ENCODE measurements at regions not wholly inside any gene's neighbourhood (a gene's known extent, or its start where the extent isn't known, plus 50 kb on each side); places are given as distances from the start of the nearest gene placed in this dataset.

DNA sequence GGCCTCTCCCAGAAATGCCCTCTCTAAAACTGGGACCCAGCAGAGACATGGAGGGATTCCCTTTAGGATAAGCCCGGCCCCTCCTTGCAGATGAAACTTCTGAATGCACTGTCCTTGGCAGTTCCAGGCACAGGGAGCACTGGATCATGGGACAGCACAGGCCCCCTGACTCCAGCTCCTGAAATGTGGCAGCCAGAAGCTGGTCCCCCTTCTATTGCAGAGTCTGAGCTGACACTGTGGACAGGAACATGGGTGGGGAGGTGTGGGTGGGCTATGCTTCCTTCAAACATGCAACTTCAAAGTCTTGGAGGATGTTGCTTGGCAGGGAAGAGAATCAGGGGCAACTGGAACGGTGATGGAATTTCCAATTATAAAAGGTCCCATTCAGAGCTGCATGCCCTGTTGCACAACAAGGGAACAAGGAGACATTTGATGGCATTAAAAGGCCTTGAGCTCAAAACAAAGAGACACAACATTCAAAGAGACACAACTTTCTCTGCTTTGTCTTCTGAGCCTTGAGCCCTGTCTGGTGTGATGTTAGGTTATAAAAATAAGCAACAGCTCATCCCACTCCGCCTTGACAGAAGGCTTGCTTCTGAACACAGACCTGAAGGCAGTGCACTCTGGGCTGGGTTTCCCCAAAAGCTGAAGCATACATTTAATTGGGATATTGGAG lies 239.0 kb downstream of the OSR1 start:
- no peak for DNase-seq (ENCODE audit: low read depth)
- FAIRE-seq: no peak

DNA sequence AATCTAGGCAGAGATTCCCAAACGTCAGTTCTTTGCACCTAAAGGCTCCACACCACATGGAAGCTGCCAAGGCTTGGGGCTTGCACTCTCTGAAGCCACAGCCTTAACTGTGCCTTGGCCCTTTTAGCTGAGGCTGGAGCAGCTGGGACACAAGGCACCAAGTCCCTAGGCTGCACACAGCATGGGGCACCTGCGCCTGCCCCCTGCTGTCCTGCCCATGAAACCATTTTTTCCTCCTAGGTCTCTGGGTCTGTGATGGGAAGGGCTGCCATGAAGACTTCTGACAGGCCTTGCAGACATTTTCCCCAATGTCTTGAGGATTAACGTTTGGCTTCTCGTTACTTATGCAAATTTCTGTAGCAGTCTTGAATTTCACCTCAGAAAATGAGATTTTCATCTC lies 241.5 kb downstream of the OSR1 start:
- TF ChIP-seq, protein P1, sequence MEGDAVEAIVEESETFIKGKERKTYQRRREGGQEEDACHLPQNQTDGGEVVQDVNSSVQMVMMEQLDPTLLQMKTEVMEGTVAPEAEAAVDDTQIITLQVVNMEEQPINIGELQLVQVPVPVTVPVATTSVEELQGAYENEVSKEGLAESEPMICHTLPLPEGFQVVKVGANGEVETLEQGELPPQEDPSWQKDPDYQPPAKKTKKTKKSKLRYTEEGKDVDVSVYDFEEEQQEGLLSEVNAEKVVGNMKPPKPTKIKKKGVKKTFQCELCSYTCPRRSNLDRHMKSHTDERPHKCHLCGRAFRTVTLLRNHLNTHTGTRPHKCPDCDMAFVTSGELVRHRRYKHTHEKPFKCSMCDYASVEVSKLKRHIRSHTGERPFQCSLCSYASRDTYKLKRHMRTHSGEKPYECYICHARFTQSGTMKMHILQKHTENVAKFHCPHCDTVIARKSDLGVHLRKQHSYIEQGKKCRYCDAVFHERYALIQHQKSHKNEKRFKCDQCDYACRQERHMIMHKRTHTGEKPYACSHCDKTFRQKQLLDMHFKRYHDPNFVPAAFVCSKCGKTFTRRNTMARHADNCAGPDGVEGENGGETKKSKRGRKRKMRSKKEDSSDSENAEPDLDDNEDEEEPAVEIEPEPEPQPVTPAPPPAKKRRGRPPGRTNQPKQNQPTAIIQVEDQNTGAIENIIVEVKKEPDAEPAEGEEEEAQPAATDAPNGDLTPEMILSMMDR (IDR thresholded peaks at IDR 0.05; ENCODE audit: insufficient read depth, low read length, severe bottlenecking): no peak
- FAIRE-seq (no peak), DNase-seq (ENCODE audit: low read depth) (no peak)
- H3K4me3 ChIP-seq (ENCODE audit: low read depth, low read length): no peak overlapping the region
- H3K27me3 ChIP-seq (ENCODE audit: control insufficient read depth, insufficient read depth, low read length): no peaks in the 10 kb centered on the region
- H3K36me3 ChIP-seq (ENCODE audit: control insufficient read depth, insufficient read depth, low read length): no peaks in the 10 kb centered on the region

More for the DNA sequence above, 239.0 kb downstream of the OSR1 start:
- H3K4me3 ChIP-seq (ENCODE audit: low read depth, low read length): no peak overlapping the region
- no peaks in the 10 kb centered on the region for H3K36me3 ChIP-seq (ENCODE audit: control insufficient read depth, insufficient read depth, low read length)
- TF ChIP-seq, protein P1 (IDR thresholded peaks at IDR 0.05; ENCODE audit: insufficient read depth, low read length, severe bottlenecking): no peak
- no peaks in the 10 kb centered on the region for H3K27me3 ChIP-seq (ENCODE audit: control insufficient read depth, insufficient read depth, low read length)

DNA sequence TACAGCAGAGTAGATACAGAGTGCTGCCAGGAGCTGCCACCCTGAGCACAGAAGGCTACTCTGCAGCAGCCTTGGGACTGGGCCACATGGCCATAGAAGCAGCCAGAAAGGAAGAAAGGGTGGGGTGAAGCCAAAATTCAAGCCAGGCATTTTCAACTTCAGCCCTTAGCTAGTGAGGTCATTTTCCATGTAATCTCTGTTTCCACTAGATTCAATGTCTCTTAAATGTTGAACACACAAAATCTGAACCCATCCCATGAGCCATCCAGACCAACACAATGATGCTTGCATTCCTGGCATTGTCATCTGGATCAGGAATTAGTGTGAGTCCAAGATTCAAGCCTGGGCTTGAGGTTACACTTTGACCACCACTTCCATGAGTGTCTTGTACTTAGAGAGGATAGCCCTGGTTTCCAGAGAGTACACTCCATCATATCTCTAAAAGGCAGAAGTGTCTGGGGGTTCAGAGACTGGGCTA lies 243.6 kb downstream of the OSR1 start:
- H3K4me3 ChIP-seq (ENCODE audit: low read depth, low read length): no peak overlapping the region
- DNase-seq (ENCODE audit: low read depth) (peak; percentile 49), FAIRE-seq (peak; percentile 68)
- no peaks in the 10 kb centered on the region for H3K27me3 ChIP-seq (ENCODE audit: control insufficient read depth, insufficient read depth, low read length)
- TF ChIP-seq, protein P1 (IDR thresholded peaks at IDR 0.05; ENCODE audit: insufficient read depth, low read length, severe bottlenecking): no peak
- H3K36me3 ChIP-seq (ENCODE audit: control insufficient read depth, insufficient read depth, low read length): no peaks in the 10 kb centered on the region

DNA sequence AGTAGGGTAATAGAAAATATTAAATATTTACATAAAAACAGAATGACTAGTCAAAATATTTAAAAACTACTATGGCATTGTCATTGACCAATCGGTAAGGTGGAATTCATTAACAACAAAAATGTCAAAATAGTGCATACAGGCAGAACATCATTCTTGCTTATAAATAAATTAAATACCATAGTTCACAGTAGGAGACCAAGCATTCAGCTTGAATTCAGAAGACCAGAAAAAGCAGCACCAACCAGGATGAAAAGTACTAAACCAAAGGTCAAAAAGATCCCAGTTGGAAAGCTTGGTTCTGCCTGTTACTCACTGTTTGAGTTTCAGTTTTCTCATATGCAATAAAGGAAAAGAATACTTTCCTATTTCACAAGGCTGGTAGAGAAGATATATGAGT lies 244.3 kb downstream of the OSR1 start:
- TF ChIP-seq, protein P1 (IDR thresholded peaks at IDR 0.05; ENCODE audit: insufficient read depth, low read length, severe bottlenecking): no peak
- Histone ChIP-seq H3K4me3 (ENCODE audit: low read depth, low read length) (no peak overlapping the region), H3K27me3 (ENCODE audit: control insufficient read depth, insufficient read depth, low read length) (no peaks in the 10 kb centered on the region), H3K36me3 (ENCODE audit: control insufficient read depth, insufficient read depth, low read length) (no peaks in the 10 kb centered on the region)
- no peak for DNase-seq (ENCODE audit: low read depth)
- FAIRE-seq: no peak

DNA sequence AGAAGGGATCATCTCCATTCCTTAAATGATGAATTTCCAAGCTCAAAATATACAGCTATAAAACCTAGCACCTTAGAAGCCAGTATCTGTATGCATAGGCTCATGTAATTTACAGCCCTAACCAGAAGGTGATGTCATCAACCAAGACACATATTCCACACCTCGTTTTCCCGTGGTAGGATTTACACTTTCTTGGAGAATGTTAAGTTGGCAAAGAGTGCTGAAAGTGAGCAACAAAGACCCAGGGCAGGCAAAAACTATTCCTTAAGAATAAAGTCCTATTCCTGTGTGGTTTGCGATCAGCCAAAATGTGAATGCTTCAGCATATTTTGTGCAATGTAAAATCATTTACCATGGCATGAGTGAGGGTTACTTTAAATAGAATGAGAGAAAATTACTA lies 247.1 kb downstream of the OSR1 start:
- no peaks in the 10 kb centered on the region for H3K36me3 ChIP-seq (ENCODE audit: control insufficient read depth, insufficient read depth, low read length)
- no peaks in the 10 kb centered on the region for H3K27me3 ChIP-seq (ENCODE audit: control insufficient read depth, insufficient read depth, low read length)
- FAIRE-seq: no peak
- H3K4me3 ChIP-seq (ENCODE audit: low read depth, low read length): no peak overlapping the region
- TF ChIP-seq, protein P1 (IDR thresholded peaks at IDR 0.05; ENCODE audit: insufficient read depth, low read length, severe bottlenecking): no peak
- DNase-seq (ENCODE audit: low read depth): no peak

DNA sequence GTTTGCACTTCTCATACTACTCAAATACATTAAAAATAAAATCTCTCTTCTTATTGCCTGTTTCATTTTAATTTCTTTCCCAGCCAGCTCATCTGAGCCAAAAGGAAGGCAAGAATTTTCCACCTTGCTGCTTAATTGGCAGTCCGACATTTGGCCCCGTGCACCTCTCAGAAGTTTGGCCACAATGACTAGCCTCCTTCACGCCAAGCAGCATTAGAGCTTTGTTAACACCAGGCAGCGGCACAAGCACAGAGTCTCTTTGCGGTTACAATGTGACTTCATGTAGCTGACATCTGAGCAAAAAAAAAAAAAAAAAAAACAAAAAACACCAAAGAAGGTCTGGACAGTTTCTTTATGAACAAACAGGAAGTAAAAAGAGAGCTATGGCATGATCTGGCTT lies 248.9 kb downstream of the OSR1 start:
- no peak for FAIRE-seq
- no peaks in the 10 kb centered on the region for H3K27me3 ChIP-seq (ENCODE audit: control insufficient read depth, insufficient read depth, low read length)
- TF ChIP-seq, protein P1 (IDR thresholded peaks at IDR 0.05; ENCODE audit: insufficient read depth, low read length, severe bottlenecking): no peak
- no peak overlapping the region for H3K4me3 ChIP-seq (ENCODE audit: low read depth, low read length)
- H3K36me3 ChIP-seq (ENCODE audit: control insufficient read depth, insufficient read depth, low read length): no peaks in the 10 kb centered on the region
- DNase-seq (ENCODE audit: low read depth): no peak
